Fibroblast of lung (primary cell): ENCODE measurements at regions not wholly inside any gene's neighbourhood (a gene's known extent, or its start where the extent isn't known, plus 50 kb on each side); places are given as distances from the start of the nearest gene placed in this dataset.

Experiments
- EZH2 ChIP-seq: IDR thresholded peaks from 2 replicates; pipeline ENCODE4 v1.5.1; 2012; ENCODE audit warnings: low read length, control low read depth, mild to moderate bottlenecking; ENCODE audit errors: missing control alignments
- TF ChIP-seq, protein P1 (sequence below), 2 donors: IDR thresholded peaks in 1 of 2; conservative IDR thresholded peaks in 1 of 2; 1 replicate in 1 of 2; 2 replicates in 1 of 2; pipeline ENCODE4 v1.5.1; 2011 to 2012; ENCODE audit warnings: low read length in 2 of 2, control low read depth in 1 of 2, inconsistent platforms in 1 of 2, low read depth in 1 of 2, mild to moderate bottlenecking in 1 of 2

DNA sequence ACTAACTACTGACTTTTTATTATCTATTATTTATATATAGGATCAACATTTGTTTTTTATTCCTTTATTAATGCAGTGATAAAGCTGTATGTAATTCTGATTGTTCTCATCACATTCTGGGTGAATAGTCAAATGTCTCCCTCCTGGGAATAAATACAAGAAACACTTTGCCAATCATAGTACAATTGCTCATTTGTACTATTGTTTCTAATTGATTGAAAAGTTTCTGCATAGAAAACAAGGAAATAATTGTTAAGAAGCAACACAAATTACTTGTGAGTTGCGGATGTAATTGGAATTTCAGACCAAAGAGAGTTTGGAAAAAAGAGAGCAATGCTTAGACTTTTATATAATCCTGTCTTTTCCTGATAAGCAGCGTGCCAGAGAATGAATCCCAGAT is 1013.9 kb downstream of the EFNA5 start:
- TF ChIP-seq, protein P1, sequence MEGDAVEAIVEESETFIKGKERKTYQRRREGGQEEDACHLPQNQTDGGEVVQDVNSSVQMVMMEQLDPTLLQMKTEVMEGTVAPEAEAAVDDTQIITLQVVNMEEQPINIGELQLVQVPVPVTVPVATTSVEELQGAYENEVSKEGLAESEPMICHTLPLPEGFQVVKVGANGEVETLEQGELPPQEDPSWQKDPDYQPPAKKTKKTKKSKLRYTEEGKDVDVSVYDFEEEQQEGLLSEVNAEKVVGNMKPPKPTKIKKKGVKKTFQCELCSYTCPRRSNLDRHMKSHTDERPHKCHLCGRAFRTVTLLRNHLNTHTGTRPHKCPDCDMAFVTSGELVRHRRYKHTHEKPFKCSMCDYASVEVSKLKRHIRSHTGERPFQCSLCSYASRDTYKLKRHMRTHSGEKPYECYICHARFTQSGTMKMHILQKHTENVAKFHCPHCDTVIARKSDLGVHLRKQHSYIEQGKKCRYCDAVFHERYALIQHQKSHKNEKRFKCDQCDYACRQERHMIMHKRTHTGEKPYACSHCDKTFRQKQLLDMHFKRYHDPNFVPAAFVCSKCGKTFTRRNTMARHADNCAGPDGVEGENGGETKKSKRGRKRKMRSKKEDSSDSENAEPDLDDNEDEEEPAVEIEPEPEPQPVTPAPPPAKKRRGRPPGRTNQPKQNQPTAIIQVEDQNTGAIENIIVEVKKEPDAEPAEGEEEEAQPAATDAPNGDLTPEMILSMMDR (conservative IDR thresholded peaks at IDR 0.05 in 1 of 2, IDR thresholded peaks at IDR 0.05 in 1 of 2; ENCODE audit: low read depth in 1 of 2, low read length in 2 of 2): no peak
- no peak for TF ChIP-seq EZH2
